HG03135 (cell line): ENCODE measurements at regions not wholly inside any gene's neighbourhood (a gene's known extent, or its start where the extent isn't known, plus 50 kb on each side); places are given as distances from the start of the nearest gene placed in this dataset.
"Not testable (repeated sequence)": the region's sequence is repeated elsewhere in the genome, so short reads cannot be mapped to it uniquely, and the experiment has no call there.

Experiments
- ATAC-seq: cut with Tn5 transposase; IDR thresholded peaks from one replicate; pipeline ENCODE4 v1.9.1; 2021; ENCODE audit warnings: mild to moderate bottlenecking, moderate library complexity; ENCODE audit not compliant: unreplicated experiment

DNA sequence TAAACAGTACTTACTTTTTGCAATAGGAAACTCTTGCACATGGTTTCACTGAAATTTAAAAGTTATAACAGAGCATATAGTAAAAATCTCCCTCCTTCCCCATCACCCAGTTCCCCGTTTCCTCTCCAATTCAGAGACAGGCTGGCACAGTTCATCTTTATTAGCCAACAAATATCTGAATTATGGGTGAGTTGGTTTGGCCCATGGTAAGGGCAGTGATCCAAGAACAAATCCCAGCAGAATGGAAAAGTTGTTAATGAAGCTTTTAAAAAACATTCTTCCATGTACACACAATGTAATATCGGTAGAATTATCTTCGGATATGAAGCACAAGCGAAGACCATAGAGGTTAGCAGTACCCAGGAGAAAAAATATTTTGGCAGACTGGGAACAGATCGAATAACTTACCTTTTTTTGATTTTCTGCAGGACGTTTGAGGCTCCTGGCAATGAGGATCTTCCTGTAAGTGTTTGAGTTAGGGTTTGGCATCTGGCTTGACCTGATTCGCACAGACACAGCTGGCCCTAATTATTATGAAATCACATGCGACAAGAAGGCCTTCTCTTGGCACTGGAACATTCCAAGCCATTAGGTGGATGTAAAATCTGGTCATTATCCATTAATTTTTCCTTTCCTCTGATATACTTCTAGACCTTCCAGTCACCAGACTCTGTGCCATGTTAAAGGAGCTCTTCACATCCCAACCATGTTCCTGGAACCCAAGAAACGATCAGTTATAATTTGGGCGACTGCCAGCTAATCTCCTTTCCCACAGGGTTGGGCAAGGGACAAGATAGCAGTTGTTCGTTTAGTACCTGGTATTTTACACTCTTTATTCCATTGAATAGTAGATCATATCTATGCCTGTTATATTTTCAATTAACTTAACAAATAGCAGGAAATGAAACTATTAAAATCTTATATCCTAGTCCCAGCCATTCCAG, 139.4 kb upstream of the TSC22D1 start:
- no peak for ATAC-seq

GRCh38 chr13:44713788-44714469, 137.8 kb upstream of the TSC22D1 start:
- no peak for ATAC-seq

- ATAC-seq = no peak
These were observed 135.6 kb upstream of the TSC22D1 start for GRCh38 chr13:44711706-44712105.

GRCh38 chr13:44710576-44710975, 134.4 kb upstream of the TSC22D1 start:
- no peak for ATAC-seq

GRCh38 chr13:44704811-44705210, 128.7 kb upstream of the TSC22D1 start:
- not testable (repeated sequence) for ATAC-seq

- ATAC-seq = no peak
These were observed 127.2 kb upstream of the TSC22D1 start for GRCh38 chr13:44703371-44703770.

- ATAC-seq = no peak
These were observed 121.9 kb upstream of the TSC22D1 start for GRCh38 chr13:44698066-44698465.

DNA sequence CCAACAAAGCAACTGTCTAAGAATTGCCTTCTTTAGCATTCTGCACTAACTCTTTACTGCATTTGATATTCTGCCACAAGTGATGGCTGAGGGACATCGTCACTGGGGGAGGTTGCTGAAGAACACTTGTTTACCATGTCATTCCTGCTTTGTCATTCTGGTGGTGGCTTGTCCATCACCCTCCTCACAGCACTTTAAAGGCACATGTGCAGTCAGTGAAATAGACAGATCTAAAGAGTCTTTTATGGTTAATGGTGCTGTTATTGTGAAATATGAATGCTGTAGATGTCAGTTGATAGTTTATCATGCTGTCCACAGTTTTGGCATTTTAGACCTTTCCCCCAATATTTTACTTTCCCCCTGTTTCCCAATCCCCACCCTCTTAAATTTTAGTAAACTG, 120.9 kb upstream of the TSC22D1 start:
- no peak for ATAC-seq

DNA sequence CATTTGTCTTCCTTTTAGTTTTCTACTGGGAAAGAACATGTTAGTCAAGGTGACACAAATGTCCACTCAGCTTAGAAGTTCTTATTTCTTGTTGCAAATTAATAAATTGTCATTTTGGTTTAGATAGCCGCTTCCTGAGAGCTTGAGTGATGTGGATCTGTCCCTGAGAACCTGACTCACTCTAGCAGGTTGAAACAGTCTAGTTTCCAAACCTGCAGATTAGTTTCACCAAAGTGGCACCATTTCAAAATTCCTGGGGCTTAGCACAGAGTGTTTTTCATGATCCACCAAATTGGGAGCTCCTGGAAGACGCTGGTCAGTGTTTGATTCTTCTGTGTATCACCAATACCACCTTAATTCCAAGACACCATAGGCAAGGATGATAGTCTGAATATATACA, 119.4 kb upstream of the TSC22D1 start:
- no peak for ATAC-seq

DNA sequence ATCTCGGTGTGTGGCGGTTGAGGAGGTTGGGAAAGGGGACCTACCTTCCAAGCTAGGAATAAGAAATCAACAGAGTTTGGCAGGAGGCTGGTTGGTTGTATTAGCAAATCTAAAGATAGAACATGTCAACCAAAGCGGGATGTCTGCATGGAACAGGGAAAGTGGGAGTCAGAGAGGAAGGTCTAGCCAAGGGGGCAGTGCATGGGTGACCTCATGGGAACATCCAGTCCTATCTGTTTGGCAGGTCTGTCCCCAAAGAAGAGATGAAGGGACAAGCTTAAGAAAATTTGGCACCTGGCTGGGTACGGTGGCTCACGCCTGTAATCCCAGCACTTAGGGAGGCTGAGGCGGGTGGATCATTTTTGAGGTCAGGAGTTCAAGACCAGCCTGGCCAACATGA, 118.7 kb upstream of the TSC22D1 start:
- ATAC-seq = no peak

GRCh38 chr13:44694291-44694690, 118.2 kb upstream of the TSC22D1 start:
- no peak for ATAC-seq

- no peak for ATAC-seq
These were observed 117.1 kb upstream of the TSC22D1 start for GRCh38 chr13:44693156-44693764.

DNA sequence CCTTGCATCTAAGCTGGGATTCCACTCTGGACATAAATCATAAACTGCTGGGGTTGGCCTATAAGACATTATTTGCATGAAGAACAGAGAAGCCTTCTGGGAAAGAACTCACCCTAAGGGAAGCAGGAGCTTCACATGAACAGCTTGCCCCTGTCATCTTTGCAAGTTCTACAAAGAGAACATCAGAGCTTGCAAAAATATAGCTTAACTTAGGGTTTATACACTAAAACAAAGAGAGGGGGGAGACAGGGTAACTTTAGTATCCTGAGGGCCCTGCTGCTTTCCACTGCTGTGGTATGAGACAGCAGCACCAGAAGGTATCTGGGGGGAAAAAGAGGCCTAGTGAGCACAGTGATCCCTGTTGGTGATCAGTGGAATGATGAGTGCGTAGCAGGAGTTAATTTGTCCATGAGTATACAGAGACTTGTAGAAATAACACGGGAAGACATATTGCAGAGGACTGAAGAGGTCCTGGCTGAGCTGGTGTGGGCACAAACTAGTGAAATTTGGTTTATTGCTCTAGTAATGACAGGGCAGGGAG, 116.1 kb upstream of the TSC22D1 start:
- ATAC-seq = no peak

GRCh38 chr13:44690376-44690775, 114.2 kb upstream of the TSC22D1 start:
- no peak for ATAC-seq

GRCh38 chr13:44688652-44689051, 112.5 kb upstream of the TSC22D1 start:
- no peak for ATAC-seq

DNA sequence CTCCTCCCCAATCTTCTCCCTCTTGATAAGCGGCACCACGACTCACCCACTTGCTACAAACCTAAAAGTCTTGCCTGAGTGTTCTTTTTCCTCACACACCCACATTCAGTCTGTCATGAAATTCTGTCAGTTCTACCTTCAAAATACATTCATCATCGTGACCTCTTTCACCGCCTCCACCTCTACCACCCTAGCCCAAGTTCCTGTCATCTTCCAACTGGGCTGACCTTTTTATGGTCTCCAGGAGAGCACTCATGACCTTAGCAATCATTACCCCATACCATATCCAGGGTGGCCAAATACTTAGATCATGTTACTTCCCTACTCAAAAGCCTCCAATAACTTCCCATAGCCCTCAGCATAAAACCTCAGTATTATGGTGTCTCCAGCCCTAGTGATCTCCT, 110.4 kb upstream of the TSC22D1 start:
- ATAC-seq = no peak

DNA sequence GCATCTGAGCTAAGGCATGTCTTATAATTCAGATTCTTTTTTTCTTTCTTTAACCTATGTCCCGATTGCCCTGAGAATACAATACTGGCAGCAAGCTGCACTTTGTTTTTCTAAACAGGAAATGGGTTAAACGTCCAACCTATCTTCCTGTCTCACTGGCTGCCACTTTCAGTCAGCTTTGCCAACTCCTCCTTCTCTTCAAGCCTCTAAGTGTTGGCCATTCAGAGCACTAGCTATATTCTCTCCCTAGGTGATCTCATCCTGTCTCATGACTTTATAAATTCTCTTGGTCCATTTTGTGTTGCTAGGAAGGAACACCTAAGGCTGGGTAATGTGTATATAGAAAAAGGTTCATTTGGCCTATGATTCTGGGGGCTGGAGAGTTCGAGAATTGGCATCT, 109.5 kb upstream of the TSC22D1 start:
- ATAC-seq = no peak

- not testable (repeated sequence) for ATAC-seq
These were observed 106.3 kb upstream of the TSC22D1 start for GRCh38 chr13:44682416-44682815.

- no peak for ATAC-seq
These were observed 104.7 kb upstream of the TSC22D1 start for GRCh38 chr13:44680746-44681355.

DNA sequence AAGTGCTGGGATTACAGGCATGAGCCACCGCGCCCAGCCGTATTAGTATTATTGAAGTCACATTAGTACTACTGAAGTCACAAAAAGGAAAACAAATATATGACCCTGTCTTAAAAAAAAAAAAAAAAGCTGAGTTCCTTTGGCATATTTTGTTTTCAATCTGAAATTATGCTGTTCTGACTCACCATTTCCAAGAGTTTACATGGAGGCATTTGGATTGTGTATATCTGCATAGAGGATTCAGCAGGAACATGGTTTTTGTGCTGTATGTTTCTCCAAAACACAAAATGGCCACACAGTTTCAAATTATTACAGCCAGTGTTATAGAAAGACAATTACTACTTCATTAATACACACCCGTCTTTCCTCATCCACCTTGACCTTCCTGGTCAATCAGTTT, 103.5 kb upstream of the TSC22D1 start:
- no peak for ATAC-seq

- ATAC-seq = no peak
These were observed 102.1 kb upstream of the TSC22D1 start for GRCh38 chr13:44678197-44678596.
